Muscle of leg (tissue), 3 donors: ENCODE measurements at regions not wholly inside any gene's neighbourhood (a gene's known extent, or its start where the extent isn't known, plus 50 kb on each side); places are given as distances from the start of the nearest gene placed in this dataset.
A peak's percentile ranks its signal among the peaks of the same experiment; 100 is the strongest.

Experiments used
- DNase-seq: peaks from one replicate; pipeline ENCODE4 v3.0.0; 2013
- H3K27ac ChIP-seq: one replicate; pipeline ENCODE4 v1.5.1; 2013; ENCODE audit warnings: mild to moderate bottlenecking, low read length, control low read depth
- H3K27me3 ChIP-seq: one replicate; pipeline ENCODE4 v1.6.1; 2013; ENCODE audit warnings: low read length; ENCODE audit not compliant: control insufficient read depth, insufficient read depth
- H3K36me3 ChIP-seq: one replicate; pipeline ENCODE4 v1.6.1; 2013; ENCODE audit warnings: low read length; ENCODE audit not compliant: control insufficient read depth, insufficient read depth
- H3K4me1 ChIP-seq: one replicate; pipeline ENCODE4 v1.6.1; 2013; ENCODE audit warnings: low read length; ENCODE audit not compliant: control insufficient read depth, insufficient read depth
- H3K4me3 ChIP-seq: one replicate; pipeline ENCODE4 v1.5.1; 2013; ENCODE audit warnings: low read length, control low read depth
- H3K9me3 ChIP-seq: replicated peaks from 2 replicates; pipeline ENCODE4 v1.6.1; 2013; ENCODE audit warnings: low read depth, low read length; ENCODE audit not compliant: control insufficient read depth
- WGBS: methylation state at CpG from one replicate; pipeline ENCODE4 v1.1.5; 2013; ENCODE audit warnings: missing lambda C conversion rate; ENCODE audit not compliant: insufficient coverage; 5-methylcytosine and 5-hydroxymethylcytosine counted together

- no peaks in the 10 kb centered on the region for H3K9me3 ChIP-seq
- H3K4me1 ChIP-seq, result no peaks in the 10 kb centered on the region
- WGBS, result 19% methylated on average over 4 of the region's 5 CpGs
- no peak overlapping the region for H3K27ac ChIP-seq
- no peak for DNase-seq
- H3K4me3 ChIP-seq, result no peak overlapping the region
- H3K36me3 ChIP-seq, result no peaks in the 10 kb centered on the region
- no peaks in the 10 kb centered on the region for H3K27me3 ChIP-seq
Measured at GRCh38 chr5:77157732-77158532, 52.5 kb upstream of the PDE8B start.

GRCh38 chr5:77156379-77156778, 54.1 kb upstream of the PDE8B start:
- no CpG with 5 or more reads among the region's 3 CpGs for WGBS
- DNase-seq, result no peak
- H3K27ac ChIP-seq, result no peak overlapping the region
- H3K36me3 ChIP-seq, result no peaks in the 10 kb centered on the region
- no peak overlapping the region for H3K4me3 ChIP-seq
- H3K4me1 ChIP-seq, result no peaks in the 10 kb centered on the region
- no peaks in the 10 kb centered on the region for H3K27me3 ChIP-seq
- no peaks in the 10 kb centered on the region for H3K9me3 ChIP-seq

- WGBS, result 85% methylated on average over 6 of the region's 8 CpGs
- Histone ChIP-seq H3K9me3 (no peaks in the 10 kb centered on the region), H3K36me3 (no peaks in the 10 kb centered on the region), H3K4me3 (no peak overlapping the region), H3K27me3 (no peaks in the 10 kb centered on the region), H3K27ac (no peak overlapping the region), H3K4me1 (no peaks in the 10 kb centered on the region)
- DNase-seq, result no peak
Measured at GRCh38 chr5:77155179-77155785, 55.2 kb upstream of the PDE8B start.

GRCh38 chr5:77152441-77152840, 58.0 kb upstream of the PDE8B start:
- H3K36me3 ChIP-seq, result no peaks in the 10 kb centered on the region
- no peak for DNase-seq
- H3K4me3 ChIP-seq, result no peak overlapping the region
- H3K4me1 ChIP-seq, result no peaks in the 10 kb centered on the region
- no peaks in the 10 kb centered on the region for H3K9me3 ChIP-seq
- 94% methylated on average over 4 of the region's 8 CpGs for WGBS
- H3K27ac ChIP-seq, result no peak overlapping the region
- H3K27me3 ChIP-seq, result no peaks in the 10 kb centered on the region

GRCh38 chr5:77151501-77151900, 59.0 kb upstream of the PDE8B start:
- DNase-seq, result no peak
- Histone ChIP-seq H3K4me3 (no peak overlapping the region), H3K27ac (no peak overlapping the region), H3K4me1 (no peaks in the 10 kb centered on the region), H3K27me3 (no peaks in the 10 kb centered on the region), H3K9me3 (no peaks in the 10 kb centered on the region), H3K36me3 (no peaks in the 10 kb centered on the region)
- WGBS, result no CpG with 5 or more reads among the region's 1 CpG

GRCh38 chr5:77146896-77147295, 59.8 kb upstream of the ZBED3 start:
- Histone ChIP-seq H3K27me3 (no peaks in the 10 kb centered on the region), H3K4me1 (no peaks in the 10 kb centered on the region), H3K4me3 (no peak overlapping the region), H3K27ac (no peak overlapping the region), H3K36me3 (no peaks in the 10 kb centered on the region), H3K9me3 (no peaks in the 10 kb centered on the region)
- no peak for DNase-seq
- 74% methylated on average over 2 of the region's 2 CpGs for WGBS

GRCh38 chr5:77145666-77146065, 58.6 kb upstream of the ZBED3 start:
- no peak for DNase-seq
- Histone ChIP-seq H3K27me3 (no peaks in the 10 kb centered on the region), H3K9me3 (no peaks in the 10 kb centered on the region), H3K27ac (no peak overlapping the region), H3K4me1 (no peaks in the 10 kb centered on the region), H3K4me3 (no peak overlapping the region), H3K36me3 (no peaks in the 10 kb centered on the region)
- WGBS, result no CpG with 5 or more reads among the region's 1 CpG

GRCh38 chr5:77144837-77145139, 57.7 kb upstream of the ZBED3 start:
- Histone ChIP-seq H3K27ac (no peak overlapping the region), H3K4me1 (no peaks in the 10 kb centered on the region), H3K27me3 (no peaks in the 10 kb centered on the region), H3K4me3 (no peak overlapping the region), H3K9me3 (no peaks in the 10 kb centered on the region), H3K36me3 (no peaks in the 10 kb centered on the region)
- no peak for DNase-seq
- WGBS, result no CpG with 5 or more reads among the region's 1 CpG

GRCh38 chr5:77143998-77144836, 57.1 kb upstream of the ZBED3 start:
- no peaks in the 10 kb centered on the region for H3K36me3 ChIP-seq
- DNase-seq, result peak; percentile 85
- H3K4me3 ChIP-seq, result no peak overlapping the region
- no peaks in the 10 kb centered on the region for H3K27me3 ChIP-seq
- H3K27ac ChIP-seq, result no peak overlapping the region
- 78% methylated on average over 9 of the region's 14 CpGs for WGBS
- no peaks in the 10 kb centered on the region for H3K4me1 ChIP-seq
- H3K9me3 ChIP-seq, result no peaks in the 10 kb centered on the region

- DNase-seq, result no peak
- no peak overlapping the region for H3K27ac ChIP-seq
- H3K36me3 ChIP-seq, result no peaks in the 10 kb centered on the region
- no peaks in the 10 kb centered on the region for H3K4me1 ChIP-seq
- H3K4me3 ChIP-seq, result no peak overlapping the region
- no peaks in the 10 kb centered on the region for H3K27me3 ChIP-seq
- H3K9me3 ChIP-seq, result no peaks in the 10 kb centered on the region
Measured at GRCh38 chr5:77140350-77140749, 53.3 kb upstream of the ZBED3 start.
